ENCODE measurements at regions not wholly inside any gene's neighbourhood (a gene's known extent, or its start where the extent isn't known, plus 50 kb on each side); places are given as distances from the start of the nearest gene placed in this dataset.
A peak's percentile ranks its signal among the peaks of the same experiment; 100 is the strongest.

DNA sequence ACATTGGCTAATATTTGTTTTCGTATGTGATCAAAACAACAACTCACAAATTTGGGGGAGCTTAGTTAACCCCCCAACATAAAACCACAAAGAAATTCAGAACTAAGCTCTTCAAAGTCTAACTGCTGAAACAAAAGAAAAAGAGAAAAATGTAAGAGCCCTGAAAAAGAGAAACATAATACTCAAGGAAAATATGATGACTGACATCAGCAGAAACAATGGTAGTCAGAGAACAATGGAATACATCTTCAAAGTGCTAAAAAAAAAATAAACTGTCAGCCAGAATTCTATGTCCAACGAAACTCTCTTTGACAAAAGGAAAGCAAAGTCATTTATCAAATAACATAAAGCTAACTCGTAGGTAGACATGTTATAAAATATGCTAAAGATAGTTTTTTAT is 566.3 kb upstream of the GRAMD2B start:
- H3K9ac ChIP-seq (ENCODE audit: insufficient read length, low read depth): no peak overlapping the region
- TF ChIP-seq ZNF274 (IDR thresholded peaks at IDR 0.05; ENCODE audit: low read depth, low read length): no peak
- TF ChIP-seq SUZ12 (IDR thresholded peaks at IDR 0.05; ENCODE audit: extremely low read depth, insufficient read depth, insufficient read length): no peak
- TF ChIP-seq YY1 (IDR thresholded peaks at IDR 0.05; ENCODE audit: insufficient read depth, insufficient read length): no peak
- no peaks in the 10 kb centered on the region for H3K9me3 ChIP-seq (ENCODE audit: insufficient read depth, low read length)
- H3K27me3 ChIP-seq (ENCODE audit: insufficient read depth, insufficient read length): no peaks in the 10 kb centered on the region
- H3K36me3 ChIP-seq (ENCODE audit: insufficient read depth, insufficient read length, low read length): no peaks in the 10 kb centered on the region
- H3K4me3 ChIP-seq (ENCODE audit: insufficient read length, low read depth): no peak overlapping the region
- H3K4me1 ChIP-seq (ENCODE audit: insufficient read depth, insufficient read length): no peaks in the 10 kb centered on the region
- no peak for DNase-seq (ENCODE audit: low read depth, low spot score)

DNA sequence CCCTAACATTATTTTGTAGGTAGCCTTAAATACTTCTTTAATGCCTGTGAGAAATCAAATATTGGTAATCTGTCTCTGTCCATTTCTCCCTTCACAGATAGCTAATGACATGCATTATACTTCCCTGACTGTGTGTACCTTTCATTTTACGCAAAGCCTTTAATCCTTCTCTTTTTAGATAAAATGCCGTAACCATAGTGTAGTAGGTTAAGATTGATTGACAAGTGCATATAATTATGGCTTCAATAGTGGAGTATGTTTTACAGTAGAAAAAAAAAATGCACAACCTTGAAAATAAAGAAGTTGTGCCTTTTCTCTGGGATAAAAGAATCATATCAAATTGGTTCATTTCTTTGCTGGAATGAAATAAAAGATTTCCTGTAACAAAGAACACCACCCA is 559.6 kb upstream of the GRAMD2B start:
- Histone ChIP-seq H3K4me3 (ENCODE audit: insufficient read length, low read depth) (no peak overlapping the region), H3K4me1 (ENCODE audit: insufficient read depth, insufficient read length) (no peaks in the 10 kb centered on the region), H3K9me3 (ENCODE audit: insufficient read depth, low read length) (no peaks in the 10 kb centered on the region), H3K36me3 (ENCODE audit: insufficient read depth, insufficient read length, low read length) (no peaks in the 10 kb centered on the region), H3K27me3 (ENCODE audit: insufficient read depth, insufficient read length) (no peaks in the 10 kb centered on the region), H3K9ac (ENCODE audit: insufficient read length, low read depth) (no peak overlapping the region)
- DNase-seq (ENCODE audit: low read depth, low spot score): no peak
- no peak for TF ChIP-seq YY1 (IDR thresholded peaks at IDR 0.05; ENCODE audit: insufficient read depth, insufficient read length)
- TF ChIP-seq SUZ12 (IDR thresholded peaks at IDR 0.05; ENCODE audit: extremely low read depth, insufficient read depth, insufficient read length): no peak
- no peak for TF ChIP-seq ZNF274 (IDR thresholded peaks at IDR 0.05; ENCODE audit: low read depth, low read length)

DNA sequence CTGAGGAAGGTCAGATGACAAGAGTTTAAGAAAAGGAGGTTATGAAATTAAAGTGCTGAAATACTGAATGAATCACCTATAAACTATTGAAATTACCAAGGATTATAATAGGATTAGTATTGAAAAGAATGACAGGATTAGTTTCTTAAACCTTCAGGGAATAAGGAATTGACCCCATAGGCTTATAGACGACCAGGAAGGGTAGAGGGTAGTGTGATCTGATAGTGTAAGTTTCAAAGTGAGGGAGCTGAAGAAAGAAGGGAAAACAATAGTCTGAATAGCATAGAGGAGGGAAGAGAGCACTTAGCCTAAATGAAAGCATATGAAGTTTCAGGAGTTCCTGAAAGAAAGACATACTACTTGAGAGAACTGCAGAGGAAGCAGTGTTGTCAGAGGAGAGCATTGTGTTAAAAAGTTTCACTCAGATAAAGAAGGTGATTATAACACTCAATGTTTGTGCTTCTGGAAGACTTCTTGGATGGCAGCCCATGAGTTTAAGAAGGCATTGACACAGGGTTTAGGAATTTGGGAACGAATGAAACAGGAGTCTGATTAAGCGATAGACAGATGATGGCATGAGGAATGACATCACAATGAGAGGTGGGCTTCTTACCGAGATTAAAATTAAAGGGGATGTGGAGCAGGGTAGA is 557.9 kb upstream of the GRAMD2B start:
- Histone ChIP-seq H3K36me3 (ENCODE audit: insufficient read depth, insufficient read length, low read length) (no peaks in the 10 kb centered on the region), H3K9ac (ENCODE audit: insufficient read length, low read depth) (no peak overlapping the region), H3K4me3 (ENCODE audit: insufficient read length, low read depth) (no peak overlapping the region), H3K9me3 (ENCODE audit: insufficient read depth, low read length) (no peaks in the 10 kb centered on the region), H3K27me3 (ENCODE audit: insufficient read depth, insufficient read length) (no peaks in the 10 kb centered on the region), H3K4me1 (ENCODE audit: insufficient read depth, insufficient read length) (no peaks in the 10 kb centered on the region)
- no peak for TF ChIP-seq YY1 (IDR thresholded peaks at IDR 0.05; ENCODE audit: insufficient read depth, insufficient read length)
- TF ChIP-seq SUZ12 (IDR thresholded peaks at IDR 0.05; ENCODE audit: extremely low read depth, insufficient read depth, insufficient read length): no peak
- no peak for TF ChIP-seq ZNF274 (IDR thresholded peaks at IDR 0.05; ENCODE audit: low read depth, low read length)
- no peak for DNase-seq (ENCODE audit: low read depth, low spot score)

DNA sequence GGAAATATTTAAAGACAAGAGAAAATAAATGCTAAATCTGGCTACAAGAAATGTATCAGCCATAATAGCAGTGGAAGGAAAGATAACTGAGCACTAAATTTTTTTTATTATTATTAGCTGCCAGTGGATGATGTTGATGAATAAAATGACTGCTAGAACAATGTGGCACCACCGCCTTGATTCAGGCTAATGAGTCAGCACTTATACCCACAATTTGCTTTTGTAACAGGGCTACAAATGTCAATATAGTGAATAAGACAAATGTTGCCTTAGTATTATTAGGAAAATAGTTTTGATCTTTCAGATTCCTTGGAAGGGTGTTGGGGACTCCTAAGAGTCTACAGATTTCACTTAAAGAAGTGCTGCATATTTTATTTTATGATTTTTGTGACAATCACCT is 555.2 kb upstream of the GRAMD2B start:
- Histone ChIP-seq H3K4me3 (ENCODE audit: insufficient read length, low read depth) (no peak overlapping the region), H3K9ac (ENCODE audit: insufficient read length, low read depth) (no peak overlapping the region), H3K36me3 (ENCODE audit: insufficient read depth, insufficient read length, low read length) (no peaks in the 10 kb centered on the region), H3K4me1 (ENCODE audit: insufficient read depth, insufficient read length) (no peaks in the 10 kb centered on the region), H3K9me3 (ENCODE audit: insufficient read depth, low read length) (no peaks in the 10 kb centered on the region), H3K27me3 (ENCODE audit: insufficient read depth, insufficient read length) (no peaks in the 10 kb centered on the region)
- no peak for TF ChIP-seq SUZ12 (IDR thresholded peaks at IDR 0.05; ENCODE audit: extremely low read depth, insufficient read depth, insufficient read length)
- no peak for TF ChIP-seq YY1 (IDR thresholded peaks at IDR 0.05; ENCODE audit: insufficient read depth, insufficient read length)
- TF ChIP-seq ZNF274 (IDR thresholded peaks at IDR 0.05; ENCODE audit: low read depth, low read length): no peak
- no peak for DNase-seq (ENCODE audit: low read depth, low spot score)

DNA sequence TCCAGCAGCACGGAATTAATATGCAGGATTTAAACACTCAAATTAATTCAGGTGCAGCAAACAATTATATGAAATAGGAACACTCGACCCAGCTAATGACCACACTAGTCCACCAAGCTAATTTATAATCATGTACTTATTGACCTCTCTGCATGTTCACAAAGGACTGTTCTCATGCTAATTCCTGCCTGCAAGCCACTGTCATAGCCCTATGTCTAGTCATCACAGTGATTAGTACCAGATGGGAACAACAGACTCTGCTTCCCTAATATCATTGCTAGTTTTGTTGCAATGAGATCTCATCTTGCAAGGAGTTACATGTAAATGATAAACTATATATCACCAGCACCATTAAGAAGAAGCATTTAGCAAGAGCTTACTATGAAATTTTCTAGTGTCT is 553.0 kb upstream of the GRAMD2B start:
- H3K4me1 ChIP-seq (ENCODE audit: insufficient read depth, insufficient read length): no peaks in the 10 kb centered on the region
- H3K36me3 ChIP-seq (ENCODE audit: insufficient read depth, insufficient read length, low read length): no peaks in the 10 kb centered on the region
- H3K9ac ChIP-seq (ENCODE audit: insufficient read length, low read depth): no peak overlapping the region
- DNase-seq (ENCODE audit: low read depth, low spot score): no peak
- TF ChIP-seq YY1 (IDR thresholded peaks at IDR 0.05; ENCODE audit: insufficient read depth, insufficient read length) (no peak), SUZ12 (IDR thresholded peaks at IDR 0.05; ENCODE audit: extremely low read depth, insufficient read depth, insufficient read length) (no peak), ZNF274 (IDR thresholded peaks at IDR 0.05; ENCODE audit: low read depth, low read length) (no peak)
- no peak overlapping the region for H3K4me3 ChIP-seq (ENCODE audit: insufficient read length, low read depth)
- H3K27me3 ChIP-seq (ENCODE audit: insufficient read depth, insufficient read length): no peaks in the 10 kb centered on the region
- H3K9me3 ChIP-seq (ENCODE audit: insufficient read depth, low read length): no peaks in the 10 kb centered on the region

DNA sequence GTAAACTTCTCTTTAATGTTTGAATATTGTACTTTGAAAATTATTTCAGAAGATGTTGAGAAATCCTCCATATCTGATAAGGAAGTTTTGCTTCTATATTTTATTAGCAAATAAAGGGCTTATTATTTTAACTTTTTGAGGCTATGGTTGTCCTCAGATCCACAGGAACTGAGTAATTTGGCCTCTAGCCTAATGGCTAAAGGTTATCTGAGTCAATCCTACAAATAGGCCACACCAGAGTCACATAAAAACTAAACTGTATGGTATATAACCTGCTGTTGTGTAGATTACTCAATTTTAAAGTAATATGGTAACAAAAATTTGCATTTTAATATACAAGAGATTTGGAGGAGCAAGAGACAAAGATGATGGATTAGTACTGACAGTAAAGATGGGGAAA is 549.2 kb upstream of the GRAMD2B start:
- H3K4me3 ChIP-seq (ENCODE audit: insufficient read length, low read depth): no peak overlapping the region
- TF ChIP-seq SUZ12 (IDR thresholded peaks at IDR 0.05; ENCODE audit: extremely low read depth, insufficient read depth, insufficient read length) (no peak), ZNF274 (IDR thresholded peaks at IDR 0.05; ENCODE audit: low read depth, low read length) (no peak), YY1 (IDR thresholded peaks at IDR 0.05; ENCODE audit: insufficient read depth, insufficient read length) (no peak)

DNA sequence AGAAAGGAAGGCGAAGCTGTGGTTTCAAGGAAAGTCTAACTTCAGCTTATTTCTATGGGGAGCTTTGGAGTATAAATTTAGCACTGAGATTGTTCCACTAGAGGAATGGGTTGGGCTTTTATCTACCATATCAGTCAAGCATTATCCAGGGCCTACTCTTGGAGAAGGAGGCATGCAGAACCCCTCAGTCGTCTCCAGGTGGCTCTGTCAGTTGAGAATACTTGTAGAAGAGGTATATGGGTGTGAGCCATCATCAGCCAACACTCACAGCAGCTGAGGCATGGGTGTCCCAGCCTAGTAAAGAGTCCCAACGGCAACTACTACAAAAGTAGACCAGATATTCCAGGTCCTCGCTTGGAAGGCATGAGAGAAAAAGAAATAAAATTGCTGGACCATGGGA is 548.5 kb upstream of the GRAMD2B start:
- Histone ChIP-seq H3K4me1 (ENCODE audit: insufficient read depth, insufficient read length) (no peaks in the 10 kb centered on the region), H3K4me3 (ENCODE audit: insufficient read length, low read depth) (no peak overlapping the region), H3K9ac (ENCODE audit: insufficient read length, low read depth) (no peak overlapping the region), H3K9me3 (ENCODE audit: insufficient read depth, low read length) (no peaks in the 10 kb centered on the region), H3K36me3 (ENCODE audit: insufficient read depth, insufficient read length, low read length) (no peaks in the 10 kb centered on the region), H3K27me3 (ENCODE audit: insufficient read depth, insufficient read length) (no peaks in the 10 kb centered on the region)
- TF ChIP-seq YY1 (IDR thresholded peaks at IDR 0.05; ENCODE audit: insufficient read depth, insufficient read length) (no peak), SUZ12 (IDR thresholded peaks at IDR 0.05; ENCODE audit: extremely low read depth, insufficient read depth, insufficient read length) (no peak), ZNF274 (IDR thresholded peaks at IDR 0.05; ENCODE audit: low read depth, low read length) (no peak)
- DNase-seq (ENCODE audit: low read depth, low spot score): peak; percentile 3

More for the DNA sequence above, 549.2 kb upstream of the GRAMD2B start:
- Histone ChIP-seq H3K27me3 (ENCODE audit: insufficient read depth, insufficient read length) (no peaks in the 10 kb centered on the region), H3K4me1 (ENCODE audit: insufficient read depth, insufficient read length) (no peaks in the 10 kb centered on the region), H3K9ac (ENCODE audit: insufficient read length, low read depth) (no peak overlapping the region), H3K36me3 (ENCODE audit: insufficient read depth, insufficient read length, low read length) (no peaks in the 10 kb centered on the region), H3K9me3 (ENCODE audit: insufficient read depth, low read length) (no peaks in the 10 kb centered on the region)
- DNase-seq (ENCODE audit: low read depth, low spot score): no peak
